Nephron progenitor cell (in vitro differentiated cells): ENCODE measurements at regions not wholly inside any gene's neighbourhood (a gene's known extent, or its start where the extent isn't known, plus 50 kb on each side); places are given as distances from the start of the nearest gene placed in this dataset.

Source experiments
- DNase-seq: peaks from one replicate; pipeline ENCODE4 v3.0.0; 2021
- H3K27ac Mint-ChIP-seq: 2 replicates; pipeline ENCODE4 v1.8.0; 2021; ENCODE audit warnings: mild to moderate bottlenecking, moderate library complexity, mixed read lengths
- H3K27me3 Mint-ChIP-seq: 2 replicates; pipeline ENCODE4 v1.8.0; 2021; ENCODE audit warnings: mild to moderate bottlenecking, low read depth, mixed read lengths; ENCODE audit not compliant: poor library complexity
- H3K36me3 Mint-ChIP-seq: 2 replicates; pipeline ENCODE4 v1.8.0; 2021; ENCODE audit warnings: low read depth, mixed read lengths
- H3K4me1 Mint-ChIP-seq: 2 replicates; pipeline ENCODE4 v1.8.0; 2021; ENCODE audit warnings: mixed read lengths
- H3K4me3 Mint-ChIP-seq: 2 replicates; pipeline ENCODE4 v1.8.0; 2021; ENCODE audit warnings: mild to moderate bottlenecking, moderate library complexity, mixed read lengths
- H3K9me3 Mint-ChIP-seq: 2 replicates; pipeline ENCODE4 v1.8.0; 2021; ENCODE audit warnings: mild to moderate bottlenecking, moderate library complexity, mixed read lengths
- TF ChIP-seq, protein P1 (sequence below): fragments of 200-600 bp; sonication (generic); IDR thresholded peaks from 2 replicates; pipeline ENCODE4 v1.5.0; 2021; ENCODE audit warnings: antibody characterized with exemption

DNA sequence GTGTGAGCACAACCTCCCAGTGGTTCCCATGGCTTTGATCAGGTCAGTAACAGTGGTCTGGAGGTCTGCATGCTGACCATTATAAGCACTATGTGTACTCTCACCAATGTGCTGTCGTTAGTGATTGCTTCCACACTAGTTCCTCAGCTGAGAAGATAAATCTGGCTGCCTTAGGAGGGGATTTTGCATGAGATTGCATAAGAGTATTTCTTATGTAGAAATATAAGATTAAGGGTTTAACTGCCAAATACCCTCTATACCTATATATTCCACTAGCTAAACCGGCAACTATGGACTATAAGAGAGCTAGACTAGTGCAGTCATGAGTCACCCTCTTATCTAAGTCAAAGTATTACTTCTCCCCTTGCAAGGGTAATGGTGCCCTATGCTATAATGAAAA lies 580.2 kb downstream of the CDH11 start:
- peaks cover 4% of the 10 kb centered on the region for H3K9me3 Mint-ChIP-seq
- H3K4me3 Mint-ChIP-seq = no peak overlapping the region
- DNase-seq = peak; percentile 7
- peaks cover 20% of the 10 kb centered on the region for H3K4me1 Mint-ChIP-seq
- peak overlapping the region; percentile 21 for H3K27ac Mint-ChIP-seq
- peaks cover 7% of the 10 kb centered on the region for H3K27me3 Mint-ChIP-seq
- no peaks in the 10 kb centered on the region for H3K36me3 Mint-ChIP-seq
- TF ChIP-seq, protein P1, sequence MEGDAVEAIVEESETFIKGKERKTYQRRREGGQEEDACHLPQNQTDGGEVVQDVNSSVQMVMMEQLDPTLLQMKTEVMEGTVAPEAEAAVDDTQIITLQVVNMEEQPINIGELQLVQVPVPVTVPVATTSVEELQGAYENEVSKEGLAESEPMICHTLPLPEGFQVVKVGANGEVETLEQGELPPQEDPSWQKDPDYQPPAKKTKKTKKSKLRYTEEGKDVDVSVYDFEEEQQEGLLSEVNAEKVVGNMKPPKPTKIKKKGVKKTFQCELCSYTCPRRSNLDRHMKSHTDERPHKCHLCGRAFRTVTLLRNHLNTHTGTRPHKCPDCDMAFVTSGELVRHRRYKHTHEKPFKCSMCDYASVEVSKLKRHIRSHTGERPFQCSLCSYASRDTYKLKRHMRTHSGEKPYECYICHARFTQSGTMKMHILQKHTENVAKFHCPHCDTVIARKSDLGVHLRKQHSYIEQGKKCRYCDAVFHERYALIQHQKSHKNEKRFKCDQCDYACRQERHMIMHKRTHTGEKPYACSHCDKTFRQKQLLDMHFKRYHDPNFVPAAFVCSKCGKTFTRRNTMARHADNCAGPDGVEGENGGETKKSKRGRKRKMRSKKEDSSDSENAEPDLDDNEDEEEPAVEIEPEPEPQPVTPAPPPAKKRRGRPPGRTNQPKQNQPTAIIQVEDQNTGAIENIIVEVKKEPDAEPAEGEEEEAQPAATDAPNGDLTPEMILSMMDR = no peak

- no peaks in the 10 kb centered on the region for H3K9me3 Mint-ChIP-seq
- H3K27ac Mint-ChIP-seq = no peak overlapping the region
- no peaks in the 10 kb centered on the region for H3K36me3 Mint-ChIP-seq
- no peaks in the 10 kb centered on the region for H3K27me3 Mint-ChIP-seq
- no peak overlapping the region for H3K4me3 Mint-ChIP-seq
- DNase-seq = no peak
- peaks cover 20% of the 10 kb centered on the region for H3K4me1 Mint-ChIP-seq
- TF ChIP-seq, protein P1 = no peak
Measured at GRCh38 chr16:64540434-64540833, 581.4 kb downstream of the CDH11 start.

DNA sequence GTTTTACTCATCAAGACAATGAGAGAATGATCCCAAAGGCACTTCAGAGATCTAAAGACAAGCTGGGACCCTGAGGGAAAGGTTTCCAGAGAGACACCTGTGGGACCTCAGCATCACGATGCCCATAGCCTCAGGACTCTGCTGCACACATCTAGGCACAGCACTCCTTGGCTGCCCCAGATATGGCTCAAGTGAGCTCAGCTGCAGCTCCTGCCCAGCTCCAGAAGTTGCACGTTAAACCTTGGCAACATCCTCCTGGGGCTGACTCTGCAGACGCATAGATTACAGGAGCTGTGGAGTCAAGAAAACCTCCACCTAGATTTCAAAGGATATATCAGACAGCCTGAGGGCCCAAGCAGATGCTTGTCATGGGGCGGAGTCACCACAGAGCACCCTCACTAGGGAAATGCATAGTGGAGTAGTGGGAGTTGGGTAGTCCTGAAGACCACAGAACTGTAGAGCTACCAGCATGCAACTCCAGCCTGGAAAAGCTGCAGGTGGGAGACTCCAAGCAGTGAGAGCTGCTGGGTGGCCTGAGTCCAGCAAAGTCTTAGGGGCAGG lies 582.0 kb downstream of the CDH11 start:
- no peaks in the 10 kb centered on the region for H3K27me3 Mint-ChIP-seq
- TF ChIP-seq, protein P1 = no peak
- no peak for DNase-seq
- no peak overlapping the region for H3K4me3 Mint-ChIP-seq
- peaks cover 20% of the 10 kb centered on the region for H3K4me1 Mint-ChIP-seq
- H3K27ac Mint-ChIP-seq = no peak overlapping the region
- H3K36me3 Mint-ChIP-seq = no peaks in the 10 kb centered on the region
- no peaks in the 10 kb centered on the region for H3K9me3 Mint-ChIP-seq

GRCh38 chr16:64534180-64534780 lies 587.6 kb downstream of the CDH11 start:
- H3K9me3 Mint-ChIP-seq = no peaks in the 10 kb centered on the region
- H3K36me3 Mint-ChIP-seq = no peaks in the 10 kb centered on the region
- H3K4me3 Mint-ChIP-seq = no peak overlapping the region
- TF ChIP-seq, protein P1 = no peak
- H3K4me1 Mint-ChIP-seq = peaks cover 11% of the 10 kb centered on the region
- no peak overlapping the region for H3K27ac Mint-ChIP-seq
- H3K27me3 Mint-ChIP-seq = peaks cover 4% of the 10 kb centered on the region
- no peak for DNase-seq

DNA sequence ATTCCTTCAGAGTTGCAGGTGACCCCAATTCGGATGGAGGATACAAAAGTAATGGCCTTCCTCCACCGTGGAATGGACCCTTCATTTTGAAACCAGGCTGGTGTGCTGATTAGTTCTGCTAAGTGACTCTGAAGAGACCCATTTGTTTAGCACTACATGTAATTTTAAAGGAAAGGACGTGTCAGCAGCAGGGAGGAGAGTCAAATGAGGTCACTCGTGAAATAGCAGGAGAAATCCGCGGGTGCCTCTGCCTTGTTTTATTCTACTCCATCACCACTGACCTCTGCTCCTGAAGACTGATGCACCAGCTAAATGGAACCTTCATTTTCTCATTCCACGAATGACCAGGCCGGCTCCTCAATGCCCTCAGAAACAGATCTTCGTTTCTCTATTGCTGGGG lies 589.2 kb downstream of the CDH11 start:
- TF ChIP-seq, protein P1 = no peak
- H3K4me1 Mint-ChIP-seq = peaks cover 11% of the 10 kb centered on the region
- no peak overlapping the region for H3K4me3 Mint-ChIP-seq
- no peaks in the 10 kb centered on the region for H3K36me3 Mint-ChIP-seq
- no peak overlapping the region for H3K27ac Mint-ChIP-seq
- no peaks in the 10 kb centered on the region for H3K9me3 Mint-ChIP-seq
- DNase-seq = no peak
- H3K27me3 Mint-ChIP-seq = peaks cover 4% of the 10 kb centered on the region

DNA sequence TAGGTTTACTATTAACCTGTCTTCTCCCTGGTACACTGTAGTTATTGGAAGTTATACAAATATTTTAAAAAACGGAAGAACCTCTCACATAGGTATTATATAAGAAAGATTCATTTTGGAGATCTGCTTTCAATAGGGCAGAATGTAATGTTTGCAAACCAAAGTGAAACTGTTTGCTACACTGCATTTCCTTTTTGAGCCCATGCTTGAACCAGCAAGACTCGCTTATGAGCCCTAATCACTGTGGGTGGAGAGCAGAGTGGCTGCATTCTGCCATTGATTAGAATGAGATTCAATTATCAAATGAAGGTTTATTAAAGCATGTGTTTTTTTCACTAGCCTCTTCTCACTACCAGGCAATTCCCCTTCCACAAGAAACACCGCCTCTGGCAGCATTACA lies 589.7 kb downstream of the CDH11 start:
- Mint-ChIP-seq H3K4me1 (peaks cover 11% of the 10 kb centered on the region), H3K4me3 (no peak overlapping the region), H3K9me3 (no peaks in the 10 kb centered on the region), H3K27me3 (peaks cover 4% of the 10 kb centered on the region), H3K27ac (no peak overlapping the region), H3K36me3 (no peaks in the 10 kb centered on the region)
- DNase-seq = no peak
- TF ChIP-seq, protein P1 = no peak
